ENCODE measurements at regions not wholly inside any gene's neighbourhood (a gene's known extent, or its start where the extent isn't known, plus 50 kb on each side); places are given as distances from the start of the nearest gene placed in this dataset.

GRCh38 chr3:25103391-25103790, 324.7 kb upstream of the RARB start:
- TF ChIP-seq ZBTB1 (tag by site-specific recombination; IDR thresholded peaks at IDR 0.05) = no peak
- no peak for TF ChIP-seq KLF9 (tag by site-specific recombination; IDR thresholded peaks at IDR 0.05; ENCODE audit: low read depth)
- TF ChIP-seq RBAK (tag by site-specific recombination; IDR thresholded peaks at IDR 0.05) = no peak
- no peak for TF ChIP-seq CTCF (tag by site-specific recombination; IDR thresholded peaks at IDR 0.05)
- no peak for TF ChIP-seq REST (tag by site-specific recombination; IDR thresholded peaks at IDR 0.05)
- no peak for TF ChIP-seq ZNF10 (tag by site-specific recombination; IDR thresholded peaks at IDR 0.05)
- no peak for TF ChIP-seq ZBTB7A (tag by site-specific recombination; IDR thresholded peaks at IDR 0.05; ENCODE audit: low read depth)
- TF ChIP-seq ZNF701 (tag by site-specific recombination; IDR thresholded peaks at IDR 0.05) = no peak
- TF ChIP-seq ZNF704 (tag by site-specific recombination; IDR thresholded peaks at IDR 0.05) = no peak
- TF ChIP-seq ZNF223 (tag by site-specific recombination; IDR thresholded peaks at IDR 0.05) = no peak
- TF ChIP-seq ZNF280D (tag by site-specific recombination; IDR thresholded peaks at IDR 0.05) = no peak
- TF ChIP-seq GLI4 (tag by site-specific recombination; IDR thresholded peaks at IDR 0.05) = no peak
- TF ChIP-seq TCF7L2 (IDR thresholded peaks at IDR 0.05; ENCODE audit: borderline replicate concordance, low read depth, low read length) = no peak
- TF ChIP-seq ZNF184 (tag by site-specific recombination; IDR thresholded peaks at IDR 0.05) = no peak

Data from HEK293 (cell line).